ENCODE measurements at regions not wholly inside any gene's neighbourhood (a gene's known extent, or its start where the extent isn't known, plus 50 kb on each side); places are given as distances from the start of the nearest gene placed in this dataset.

DNA sequence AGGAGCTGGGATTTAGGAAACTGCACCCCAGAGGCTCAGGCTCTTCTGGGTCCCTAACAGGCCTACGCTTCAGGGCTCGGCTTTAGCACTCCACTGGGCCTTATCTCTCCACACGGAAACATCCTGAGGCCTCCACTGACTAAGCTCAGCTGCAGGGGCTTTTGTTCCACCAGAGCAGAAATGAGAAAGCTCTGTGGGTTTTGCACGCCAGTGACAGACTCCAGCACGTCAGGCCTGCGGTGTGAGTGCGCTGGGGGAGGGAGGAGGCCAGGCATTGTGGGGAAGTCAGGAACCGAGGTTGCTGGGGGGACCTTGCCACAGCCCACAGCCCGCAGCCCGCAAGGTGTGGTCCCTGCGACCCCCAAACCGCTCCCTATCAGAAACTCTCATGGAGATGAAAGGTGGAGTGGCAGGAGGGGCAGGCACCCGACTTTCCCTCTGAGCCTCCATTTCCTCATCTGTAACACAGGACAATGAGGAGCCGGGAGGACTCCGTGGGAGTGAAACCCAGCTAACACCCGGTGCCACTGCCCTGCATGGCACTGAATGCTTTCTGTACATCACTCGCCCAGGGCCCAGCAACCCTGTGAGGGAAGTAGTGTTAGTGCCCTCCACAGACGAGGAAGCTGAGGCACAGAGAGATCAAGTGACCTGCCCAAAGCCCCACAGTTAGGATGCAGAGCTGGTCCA is 106.5 kb downstream of the TPRA1 start:
- no peak for DNase-seq

DNA sequence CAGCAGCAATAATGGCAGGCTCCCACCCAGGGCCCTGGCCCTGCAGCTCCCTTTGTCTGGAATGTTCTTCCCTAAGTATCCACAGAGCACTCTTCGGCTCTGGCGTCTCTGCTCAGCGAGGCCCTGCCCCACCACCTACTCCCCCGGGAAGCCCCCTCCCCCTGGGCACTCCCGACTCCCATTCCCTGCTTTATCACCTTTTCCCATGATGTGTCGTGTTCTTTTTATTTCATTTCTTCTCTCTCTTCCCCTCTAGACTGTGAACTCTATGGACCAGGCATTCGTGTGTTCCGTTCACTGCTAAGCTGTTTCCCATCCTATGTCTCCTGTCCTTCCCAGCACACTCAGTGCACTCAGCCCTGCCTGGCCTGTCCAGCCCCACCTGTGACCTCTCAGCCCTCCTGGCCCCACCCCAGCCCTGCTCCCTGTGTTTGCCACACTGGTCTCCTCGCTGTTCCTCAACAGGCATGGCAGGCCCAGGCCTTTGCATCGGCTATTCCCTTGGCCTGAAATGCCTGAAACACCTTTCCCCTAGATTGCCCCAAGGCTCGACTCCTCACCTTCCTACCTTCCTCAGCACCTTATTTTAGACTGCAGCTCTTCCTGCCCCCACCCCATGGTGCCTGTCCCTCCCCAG is 107.4 kb downstream of the TPRA1 start:
- DNase-seq = no peak

DNA sequence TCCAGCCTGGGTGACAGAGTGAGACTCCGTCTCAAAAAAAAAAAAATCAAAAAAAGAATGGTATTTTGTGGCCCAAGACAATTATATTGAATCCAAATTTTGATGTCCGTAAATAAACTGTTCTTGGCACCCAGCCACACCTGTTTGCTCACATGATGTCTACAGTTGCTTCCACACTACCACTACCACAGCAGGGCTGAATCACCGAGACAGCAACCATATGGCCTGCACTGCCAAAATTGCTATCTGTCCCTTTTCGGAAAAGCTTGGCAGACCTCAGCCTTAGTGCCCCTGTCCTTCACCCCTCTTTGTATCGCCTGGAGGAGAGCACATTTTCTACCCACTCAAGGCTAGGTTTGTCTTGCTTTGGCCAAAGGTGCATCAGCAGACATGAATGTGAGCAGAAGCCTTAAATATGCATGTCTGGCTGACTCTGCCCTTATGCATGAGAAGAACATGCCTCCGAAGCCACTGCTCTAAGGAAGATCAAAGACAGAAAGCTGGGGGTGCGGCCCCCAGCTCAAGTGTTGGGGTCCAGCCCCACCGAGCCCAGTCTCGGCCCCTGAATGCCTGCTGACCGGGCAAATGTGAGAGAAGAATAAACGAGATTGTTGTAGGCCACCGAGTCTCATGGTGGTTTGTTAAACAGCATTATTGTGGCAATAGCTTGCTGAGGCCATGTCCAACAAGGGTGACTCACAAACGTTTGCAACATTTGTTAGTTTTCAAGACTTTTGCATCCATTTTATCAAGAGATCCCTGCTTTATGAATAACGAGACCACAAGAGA is 108.1 kb downstream of the TPRA1 start:
- no peak for DNase-seq

DNA sequence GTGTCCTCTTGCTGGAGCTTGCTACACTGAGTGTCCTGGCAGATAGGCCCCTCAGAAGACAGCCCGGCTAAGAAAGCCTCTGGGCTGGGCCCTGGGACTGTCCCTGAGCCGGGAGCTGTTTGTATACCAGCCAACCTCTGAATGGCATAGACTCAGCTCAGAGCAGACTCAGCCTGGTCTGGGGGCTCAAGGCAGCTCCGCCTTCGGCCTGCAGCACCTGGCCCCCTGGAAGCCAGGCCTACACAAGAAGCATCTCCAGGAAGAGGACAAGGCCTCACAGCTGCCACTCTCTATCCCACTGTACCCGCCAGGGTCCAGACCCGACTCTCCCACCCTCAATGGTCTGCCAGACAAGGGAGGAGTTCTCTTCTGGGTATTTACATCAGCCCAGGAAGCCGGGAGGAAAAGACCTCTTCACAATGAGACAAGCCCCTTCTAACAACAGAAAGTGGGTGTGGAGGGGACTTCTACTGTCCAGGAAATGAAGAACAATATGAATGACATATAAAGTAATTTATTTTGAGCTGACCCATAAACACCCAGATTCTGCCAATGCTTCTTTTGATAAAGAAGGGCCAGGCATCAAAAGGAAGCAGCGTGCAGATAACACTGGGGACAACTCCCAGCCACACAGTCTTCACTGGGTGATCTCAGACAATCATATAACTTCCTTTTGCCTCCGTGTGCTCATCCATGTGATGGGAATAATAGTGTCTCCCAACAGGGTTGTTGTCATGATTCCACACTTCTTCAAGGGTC is 110.2 kb downstream of the TPRA1 start:
- no peak for DNase-seq

DNA sequence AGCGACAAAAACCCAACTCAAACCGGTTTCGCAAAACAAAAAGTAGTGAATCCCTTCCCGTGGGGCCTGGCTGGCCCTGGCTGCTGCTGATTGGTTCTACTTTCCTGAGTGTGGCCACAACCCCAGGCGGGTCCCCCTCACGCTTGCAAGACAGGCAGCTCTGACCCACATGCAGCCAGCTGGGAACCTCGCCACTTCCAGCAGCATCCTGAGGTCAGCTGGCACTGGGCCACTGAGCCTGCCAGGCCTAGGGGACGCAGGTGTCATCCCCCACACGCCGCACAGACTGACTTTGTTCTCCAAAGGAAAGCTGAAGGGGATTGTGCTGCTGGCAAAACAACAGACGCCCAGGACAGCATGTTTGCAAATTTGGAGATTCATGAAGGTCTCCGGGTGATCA is 111.1 kb downstream of the TPRA1 start:
- DNase-seq = no peak

DNA sequence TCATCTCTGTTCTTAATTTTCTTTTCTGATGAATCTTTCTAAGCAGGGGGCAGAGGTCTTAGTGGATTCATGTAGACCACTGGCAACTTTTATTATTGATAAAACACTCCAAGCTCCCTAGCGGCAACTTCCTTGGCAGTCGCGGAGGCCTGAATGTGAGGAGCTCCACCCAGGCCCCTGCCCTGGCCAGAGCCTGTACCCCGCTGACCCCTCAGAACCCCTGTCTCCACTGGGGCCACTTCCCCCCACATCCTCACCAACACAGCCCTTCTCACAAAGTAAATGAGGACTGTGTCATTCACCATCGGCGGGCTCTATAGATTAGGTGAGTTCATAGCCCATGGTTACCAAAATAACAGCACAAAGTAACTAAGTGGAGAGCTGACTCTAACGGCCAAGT is 111.6 kb downstream of the TPRA1 start:
- DNase-seq = no peak

DNA sequence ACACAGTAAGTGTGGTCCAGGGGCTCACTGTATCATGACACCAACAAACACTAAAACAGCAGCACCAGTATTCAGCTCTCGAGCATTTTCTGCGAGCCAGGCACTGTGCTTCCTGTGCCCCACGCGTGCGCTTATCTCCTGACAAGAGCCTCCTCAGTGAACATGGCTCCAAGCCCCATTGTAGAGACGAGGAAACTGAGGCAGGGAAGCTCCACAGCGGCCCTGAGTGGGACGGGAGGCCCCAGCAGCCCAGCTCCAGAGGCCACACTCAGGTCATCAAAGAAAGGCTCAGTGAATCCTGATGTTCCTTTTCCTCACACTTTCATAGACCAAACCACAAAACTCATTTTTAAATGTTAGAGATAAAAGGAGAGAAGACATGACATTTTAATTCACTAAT is 113.1 kb downstream of the TPRA1 start:
- DNase-seq = no peak

DNA sequence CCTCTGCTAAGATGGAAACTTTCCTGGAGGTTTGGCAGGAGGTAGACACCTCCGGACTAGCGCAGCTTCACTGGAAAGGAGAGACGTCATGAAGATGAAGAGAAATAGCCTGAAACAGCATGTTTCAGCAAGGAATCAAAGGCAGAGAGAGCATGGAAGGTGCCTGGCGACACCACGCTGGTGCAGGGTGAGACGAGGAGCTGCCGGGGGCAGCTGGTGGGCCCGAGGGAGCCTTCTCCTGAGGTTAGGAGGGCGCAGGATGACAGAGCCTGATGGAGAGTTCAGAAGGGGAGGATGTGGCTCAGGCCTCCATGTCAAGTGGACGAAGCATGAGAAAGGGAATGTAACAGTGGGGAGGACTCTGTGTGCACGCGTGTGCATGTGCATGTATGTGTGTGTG is 113.6 kb downstream of the TPRA1 start:
- DNase-seq = no peak

DNA sequence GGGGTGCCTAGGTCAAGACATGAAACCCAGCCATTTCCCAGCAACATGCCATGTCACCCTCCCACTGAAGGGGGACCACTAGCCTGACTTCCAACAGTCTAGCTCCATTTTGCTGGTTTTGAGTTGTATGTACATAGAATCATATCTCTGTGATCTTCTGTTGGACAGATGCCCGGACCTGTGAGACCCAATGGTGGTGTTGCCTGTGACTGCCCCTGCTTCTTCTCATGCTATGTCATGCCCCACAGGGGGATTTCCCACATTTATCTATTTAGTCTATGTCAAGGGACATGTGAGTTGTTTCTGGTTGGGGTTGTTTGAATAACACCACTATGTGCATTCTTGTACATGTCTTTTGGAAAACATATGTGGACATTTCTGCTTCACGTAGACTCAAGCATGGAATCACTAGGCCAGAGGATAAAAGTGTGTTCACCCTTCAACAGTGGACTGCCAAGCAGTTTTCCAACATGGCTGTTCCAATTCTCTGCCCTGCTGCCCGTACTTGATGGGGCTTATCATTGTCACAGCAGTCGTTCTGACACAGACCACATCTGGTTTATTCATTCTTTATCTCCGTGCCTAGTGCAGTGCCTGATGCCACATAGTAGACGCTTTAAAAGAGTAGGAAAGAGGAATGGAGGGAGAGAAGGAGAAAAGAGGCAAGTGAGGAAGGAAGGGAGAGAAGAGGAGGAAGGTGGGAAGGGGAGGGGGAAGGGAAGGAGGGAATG is 114.4 kb downstream of the TPRA1 start:
- no peak for DNase-seq

DNA sequence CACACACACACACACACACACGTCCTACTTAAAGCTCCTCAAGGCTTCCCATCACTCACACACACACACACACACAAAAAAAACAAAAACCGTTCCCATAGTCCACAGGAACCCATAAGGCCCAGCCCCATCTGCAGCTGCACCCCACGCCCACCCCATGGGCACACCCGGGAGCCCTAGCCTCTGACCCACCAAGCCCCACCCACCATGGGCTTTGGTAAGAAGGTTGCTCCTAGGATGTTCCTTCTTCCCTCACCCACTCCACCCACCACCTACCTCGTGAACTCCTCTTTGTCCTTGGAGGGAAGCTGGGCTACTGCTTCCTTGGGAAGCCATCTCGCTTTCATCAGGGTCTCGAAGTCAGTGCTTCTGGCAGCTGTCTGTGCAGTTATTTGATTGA is 115.1 kb downstream of the TPRA1 start:
- DNase-seq = no peak

DNA sequence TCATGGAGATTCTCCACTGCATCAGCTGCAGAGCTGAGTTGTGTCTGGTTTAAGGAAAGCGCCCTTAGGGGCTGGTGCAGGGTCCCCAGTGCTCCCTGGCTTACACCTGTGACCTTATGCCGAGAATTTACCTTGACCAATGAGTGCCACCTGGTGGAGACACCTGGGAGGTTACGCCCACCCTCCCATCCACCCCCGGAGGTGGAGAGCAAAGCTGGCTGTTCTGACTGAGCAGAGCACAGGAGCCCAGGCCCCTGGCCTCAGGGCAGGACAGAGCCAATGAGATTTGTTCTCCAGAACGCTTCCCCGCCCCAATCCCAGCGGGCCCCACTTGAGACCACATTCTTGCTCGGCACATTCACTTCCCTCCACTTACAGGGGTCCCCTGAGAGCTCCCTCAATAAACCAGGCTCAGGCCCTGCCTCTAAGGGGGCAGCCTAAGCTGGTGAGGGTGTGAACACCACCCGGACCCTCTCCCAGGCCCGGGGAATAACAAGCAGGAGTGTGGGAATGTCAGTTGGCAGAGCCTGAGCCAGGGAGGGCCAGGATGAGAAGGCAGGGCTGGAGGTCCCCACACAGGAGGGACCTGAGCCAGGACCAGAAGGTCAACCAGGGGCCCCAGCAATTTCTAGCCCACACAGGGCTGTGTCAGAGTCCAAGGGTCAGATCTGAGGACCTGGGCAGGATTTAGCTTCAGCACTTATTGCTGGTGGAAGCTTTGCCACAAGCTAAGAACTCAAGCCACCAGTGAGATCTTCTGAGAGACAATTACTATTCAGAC is 117.1 kb downstream of the TPRA1 start:
- DNase-seq = peak; percentile 34 to 73

DNA sequence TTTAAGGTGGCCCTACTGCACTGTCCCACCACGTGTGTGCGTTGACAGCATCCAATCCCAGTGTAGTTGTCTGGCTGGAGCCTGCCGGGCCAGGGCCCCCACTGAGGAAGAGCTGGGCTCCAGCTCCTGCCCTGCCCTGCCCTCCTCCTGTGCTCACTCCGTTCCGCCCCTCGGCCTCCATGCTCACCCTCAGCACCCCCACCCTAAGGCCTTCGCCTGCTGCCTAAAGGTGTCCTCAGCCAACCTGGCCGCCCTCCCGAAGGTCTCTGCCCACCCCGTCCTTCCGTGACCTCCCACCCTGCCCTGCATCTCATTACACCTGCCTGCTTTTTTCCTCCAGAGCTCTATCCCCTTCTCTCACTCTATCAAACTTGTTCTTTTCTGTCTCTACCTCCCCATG is 118.0 kb downstream of the TPRA1 start:
- no peak for DNase-seq

DNA sequence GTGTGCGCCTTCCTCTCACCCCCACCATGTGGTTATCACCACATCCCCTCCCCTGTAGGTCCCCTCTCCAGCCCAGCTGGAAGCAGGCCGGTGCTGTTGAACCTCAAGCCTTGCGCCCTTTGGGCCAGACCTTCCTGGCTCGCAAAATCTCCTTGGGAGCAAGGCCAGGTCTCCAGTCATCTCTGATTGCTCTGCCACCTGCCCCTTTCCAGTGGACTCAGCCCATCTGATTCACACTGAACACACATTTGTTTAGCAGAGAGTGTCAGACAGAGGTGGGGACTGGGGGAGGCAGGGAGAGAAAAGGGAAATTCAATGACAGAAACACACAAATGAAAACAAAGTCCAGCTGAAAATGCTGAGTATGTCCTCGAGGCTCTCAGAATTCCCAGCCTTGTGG is 119.4 kb downstream of the TPRA1 start:
- no peak for DNase-seq

DNA sequence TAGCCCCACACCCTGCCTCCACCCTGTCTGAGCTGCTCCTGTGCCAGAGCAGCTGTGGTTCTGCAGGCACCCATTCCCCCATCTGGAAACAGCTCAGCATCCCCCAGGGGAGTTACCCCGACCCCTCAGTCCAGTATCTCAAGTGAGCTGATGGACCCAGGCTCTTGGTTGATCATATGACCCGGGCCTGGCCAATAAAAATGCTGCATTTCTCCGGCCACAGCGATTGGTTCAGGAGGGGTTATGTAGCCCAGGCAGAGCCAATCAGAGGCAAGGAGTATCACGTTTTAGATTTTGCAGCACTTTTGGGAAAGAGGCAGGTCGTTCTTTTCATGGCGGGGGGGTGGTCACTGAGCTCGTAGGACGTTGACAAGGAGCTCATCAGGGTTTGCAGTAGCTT is 120.8 kb downstream of the TPRA1 start:
- no peak for DNase-seq

DNA sequence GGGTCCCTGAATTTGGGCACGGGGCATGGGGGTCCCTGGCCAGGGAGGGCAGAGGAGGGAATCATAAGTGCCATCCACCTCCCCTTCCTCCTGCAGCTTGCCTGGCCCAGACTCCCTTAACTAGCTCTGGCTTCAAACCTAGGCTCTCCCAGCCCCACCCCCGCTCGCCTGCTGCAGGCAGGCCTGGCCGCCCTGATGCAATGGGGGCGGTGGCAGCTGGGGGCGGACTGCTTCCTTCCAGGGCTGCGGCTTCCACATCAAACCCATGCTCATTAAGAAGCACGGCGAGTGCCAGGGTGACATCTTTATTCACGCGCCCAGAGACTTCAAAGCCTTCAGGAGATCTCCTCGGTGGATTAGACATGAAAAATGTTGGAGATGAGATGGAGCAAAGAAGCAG is 123.1 kb downstream of the TPRA1 start:
- no peak for DNase-seq

DNA sequence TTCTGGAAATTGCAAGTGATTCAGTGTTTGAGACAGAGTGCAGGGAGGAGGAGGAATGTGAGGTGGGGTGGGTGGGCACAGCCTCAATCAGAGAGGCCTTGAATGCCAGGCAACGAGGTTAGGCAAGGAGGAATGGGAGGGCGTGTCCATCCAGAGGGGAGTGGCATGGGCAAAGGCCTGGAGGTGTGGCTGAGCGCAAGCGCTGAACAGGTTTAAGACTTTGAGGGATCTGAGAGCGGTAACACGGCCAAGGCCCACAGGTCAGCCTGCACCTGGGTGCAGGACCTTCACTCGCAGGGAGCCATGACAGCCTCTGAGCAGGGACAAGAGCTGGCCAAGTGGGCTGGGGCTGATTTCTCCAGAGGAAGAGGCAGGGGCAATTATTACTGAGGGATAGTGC is 125.9 kb downstream of the TPRA1 start:
- DNase-seq = no peak

DNA sequence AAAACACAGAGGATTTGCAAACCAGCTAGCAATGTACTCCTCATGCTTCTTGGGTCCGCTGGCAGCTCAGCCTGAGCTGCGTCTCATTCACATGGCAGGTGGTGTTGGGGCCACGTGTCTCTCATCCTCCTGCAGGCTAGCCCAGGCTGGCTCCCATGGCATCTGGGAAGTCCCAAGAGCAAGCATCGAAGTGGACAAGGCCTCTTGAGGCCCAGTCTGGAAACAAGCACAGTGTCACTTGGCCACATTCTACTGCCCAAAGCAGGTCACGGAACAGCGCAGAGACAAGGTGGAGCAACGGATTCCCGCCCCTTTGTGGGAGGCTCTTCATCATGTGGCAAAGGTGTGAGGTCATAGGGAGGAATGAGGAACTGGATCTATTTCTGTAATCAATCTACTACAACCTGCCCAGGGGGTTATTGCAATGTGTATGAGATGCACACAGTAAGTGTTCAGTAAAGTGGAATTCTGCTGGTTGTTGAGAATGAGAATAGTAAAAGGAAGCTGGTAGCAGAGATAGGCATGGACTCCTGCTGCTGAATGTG is 128.3 kb downstream of the TPRA1 start:
- DNase-seq = no peak

DNA sequence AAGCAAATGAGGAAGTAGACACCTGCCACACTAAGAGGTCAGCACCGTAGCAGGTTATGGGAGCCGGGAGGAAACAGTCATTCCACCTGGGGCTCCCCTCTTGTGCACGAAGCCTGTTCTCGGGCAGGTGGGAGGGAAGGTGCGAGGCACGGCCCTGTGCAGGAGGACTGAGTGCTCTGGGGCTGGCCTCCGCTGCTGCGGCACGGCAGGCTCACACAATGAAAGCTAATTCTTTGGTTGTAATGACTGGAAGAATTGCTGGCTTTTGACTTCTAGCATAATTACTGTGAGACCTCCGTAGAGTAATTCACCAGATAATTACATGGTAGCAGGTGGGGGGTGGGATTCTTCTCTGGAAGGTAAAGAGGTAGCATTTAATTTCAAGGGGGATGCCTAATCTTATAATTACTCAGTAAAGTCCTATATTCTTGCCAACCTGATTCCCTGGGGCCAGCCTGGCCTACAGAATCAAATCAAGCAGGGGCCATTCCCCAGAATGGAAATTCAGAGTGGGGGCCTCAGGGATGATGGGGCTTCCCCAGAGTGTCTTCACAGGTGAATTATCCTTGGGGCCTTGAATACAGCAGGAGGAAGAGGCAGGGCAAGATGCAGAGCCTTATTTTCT is 129.1 kb downstream of the TPRA1 start:
- DNase-seq = no peak

DNA sequence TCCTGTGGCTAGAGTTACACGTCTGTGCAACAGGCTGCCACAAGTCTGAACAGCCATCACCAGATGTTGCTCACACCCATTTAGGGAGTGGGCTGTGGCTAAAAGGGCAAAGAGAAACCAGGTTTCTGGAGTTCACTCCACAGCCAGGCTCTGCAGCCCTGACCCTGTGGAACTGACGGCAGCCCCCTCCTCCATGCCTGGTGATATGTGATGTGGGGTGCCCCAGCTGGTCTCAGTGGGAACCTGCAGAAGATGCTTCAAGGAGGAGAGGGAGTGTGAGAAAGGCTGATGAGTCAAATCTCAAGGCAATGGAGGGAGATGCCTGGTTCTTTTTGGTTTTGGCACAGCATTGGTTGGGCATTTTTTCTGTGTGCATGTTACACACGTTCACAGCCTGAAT is 130.6 kb downstream of the TPRA1 start:
- no peak for DNase-seq

DNA sequence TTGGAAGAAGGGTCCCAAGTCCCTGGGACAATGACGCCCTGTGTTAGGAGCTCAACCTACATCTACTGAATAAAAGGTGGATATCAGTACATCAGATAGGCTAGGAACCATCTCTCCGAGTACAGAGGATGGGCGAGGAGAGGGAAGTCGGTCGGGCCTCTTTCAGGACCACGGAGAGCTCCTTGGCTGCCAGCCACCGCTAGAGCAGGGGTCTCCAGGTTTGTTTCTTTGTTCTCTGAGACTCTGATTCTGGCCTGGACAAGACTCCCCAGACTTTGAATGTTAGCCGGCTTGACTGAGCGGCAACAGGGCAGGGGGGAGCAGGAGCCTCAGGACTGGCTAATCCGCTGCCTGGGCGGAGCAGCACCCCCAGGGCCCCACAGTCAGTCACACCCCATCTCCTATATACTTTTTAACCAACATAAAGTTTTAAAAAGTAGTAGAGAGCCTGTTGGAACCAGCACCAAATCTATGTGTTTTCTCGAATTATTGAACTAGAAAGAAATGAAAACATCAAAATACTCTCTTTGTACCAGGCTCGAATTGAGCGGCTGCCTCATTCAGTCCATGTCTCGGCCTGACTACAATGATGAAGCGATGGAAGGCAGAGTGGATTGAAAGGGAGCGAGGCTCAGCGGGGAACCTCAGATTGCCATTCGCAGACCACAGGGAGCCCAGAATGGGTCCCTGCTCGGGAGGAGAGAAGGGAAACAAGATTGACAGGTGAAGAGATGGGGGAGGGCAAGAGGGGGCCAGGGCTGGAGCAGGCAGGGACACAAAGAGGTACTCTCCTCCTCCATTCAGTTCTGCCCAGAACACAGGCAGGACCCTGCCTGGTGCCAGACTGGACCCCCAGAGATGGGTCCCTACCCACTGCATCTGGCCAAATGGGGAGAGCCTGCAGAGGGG is 131.6 kb downstream of the TPRA1 start:
- DNase-seq = no peak
